NT2/D1 (cell line): ENCODE measurements at regions not wholly inside any gene's neighbourhood (a gene's known extent, or its start where the extent isn't known, plus 50 kb on each side); places are given as distances from the start of the nearest gene placed in this dataset.

Experiments used
- YY1 ChIP-seq: IDR thresholded peaks from 2 replicates; pipeline ENCODE4 v1.6.1; 2011; ENCODE audit not compliant: insufficient read length, insufficient read depth
- ZNF274 ChIP-seq: IDR thresholded peaks from 2 replicates; pipeline ENCODE4 v1.6.1; 2011; ENCODE audit warnings: mild to moderate bottlenecking, low read depth, low read length

- no peak for TF ChIP-seq ZNF274
- no peak for TF ChIP-seq YY1
Measured at GRCh38 chr7:118689403-118689802, 464.9 kb downstream of the ANKRD7 start.
